H9 (cell line): ENCODE measurements at regions not wholly inside any gene's neighbourhood (a gene's known extent, or its start where the extent isn't known, plus 50 kb on each side); places are given as distances from the start of the nearest gene placed in this dataset.

Experiments
- DNase-seq: peaks from one replicate; pipeline ENCODE4 v3.0.0-alpha.2; 2017
- H2AFZ ChIP-seq: one replicate; pipeline ENCODE4 v1.6.1; 2013; ENCODE audit warnings: mild to moderate bottlenecking, low read length, control low read depth, moderate library complexity
- H2AK5ac ChIP-seq: 2 replicates; pipeline ENCODE4 v1.6.1; 2013; ENCODE audit warnings: low read length, control low read depth, mixed read lengths; ENCODE audit not compliant: insufficient read length
- H2BK120ac ChIP-seq: one replicate; pipeline ENCODE4 v1.6.1; 2013; ENCODE audit warnings: low read depth, mild to moderate bottlenecking, low read length, control low read depth, inconsistent platforms; ENCODE audit not compliant: poor library complexity, severe bottlenecking
- H2BK12ac ChIP-seq: 2 replicates; pipeline ENCODE4 v1.6.1; 2013; ENCODE audit warnings: low read length, control low read depth, mixed read lengths, low read depth; ENCODE audit not compliant: insufficient read length
- H2BK15ac ChIP-seq: 2 replicates; pipeline ENCODE4 v1.6.1; 2013; ENCODE audit warnings: low read depth, low read length, control low read depth
- H2BK20ac ChIP-seq: one replicate; pipeline ENCODE4 v1.6.1; 2013; ENCODE audit warnings: low read depth, mild to moderate bottlenecking, low read length, control low read depth, inconsistent platforms; ENCODE audit not compliant: poor library complexity, severe bottlenecking
- H2BK5ac ChIP-seq: 2 replicates; pipeline ENCODE4 v1.6.1; 2013; ENCODE audit warnings: low read length, control low read depth, mixed read lengths; ENCODE audit not compliant: insufficient read length
- H3K14ac ChIP-seq: 2 replicates; pipeline ENCODE4 v1.6.1; 2013; ENCODE audit warnings: low read length, control low read depth; ENCODE audit not compliant: insufficient read depth
- H3K18ac ChIP-seq: 2 replicates; pipeline ENCODE4 v1.6.1; 2013; ENCODE audit warnings: low read depth, mild to moderate bottlenecking, mixed read lengths, low read length, control low read depth; ENCODE audit not compliant: insufficient read length
- H3K23ac ChIP-seq: 2 replicates; pipeline ENCODE4 v1.6.1; 2013; ENCODE audit warnings: low read length, control low read depth, mixed read lengths, low read depth; ENCODE audit not compliant: insufficient read length
- H3K23me2 ChIP-seq: 2 replicates; pipeline ENCODE4 v1.6.1; 2013; ENCODE audit warnings: low read depth, mild to moderate bottlenecking, mixed read lengths, low read length, control low read depth; ENCODE audit not compliant: insufficient read length, poor library complexity, severe bottlenecking
- H3K27ac ChIP-seq: 2 replicates; pipeline ENCODE4 v1.5.1; 2013; ENCODE audit warnings: low read length, control low read depth, mixed read lengths, low read depth; ENCODE audit not compliant: insufficient read length
- H3K27me3 ChIP-seq: 2 replicates; pipeline ENCODE4 v1.6.1; 2013; ENCODE audit warnings: low read length, control low read depth, inconsistent platforms; ENCODE audit not compliant: insufficient read depth
- H3K4ac ChIP-seq: 2 replicates; pipeline ENCODE4 v1.6.1; 2013; ENCODE audit warnings: low read depth, mild to moderate bottlenecking, control low read depth, inconsistent platforms, low read length, moderate library complexity
- H3K4me1 ChIP-seq: 2 replicates; pipeline ENCODE4 v1.6.1; 2013; ENCODE audit warnings: low read length, control low read depth, inconsistent platforms; ENCODE audit not compliant: insufficient read depth
- H3K4me2 ChIP-seq: 2 replicates; pipeline ENCODE4 v1.6.1; 2013; ENCODE audit warnings: low read length, control low read depth, mixed read lengths; ENCODE audit not compliant: insufficient read length, insufficient read depth
- H3K56ac ChIP-seq: 2 replicates; pipeline ENCODE4 v1.6.1; 2013; ENCODE audit warnings: low read depth, mild to moderate bottlenecking, mixed read lengths, low read length, control low read depth; ENCODE audit not compliant: insufficient read length
- H3K79me1 ChIP-seq: 2 replicates; pipeline ENCODE4 v1.6.1; 2013; ENCODE audit warnings: low read depth, mild to moderate bottlenecking, moderate library complexity, low read length, control low read depth, inconsistent platforms; ENCODE audit not compliant: insufficient read depth, poor library complexity, severe bottlenecking
- H3K79me2 ChIP-seq: 2 replicates; pipeline ENCODE4 v1.6.1; 2013; ENCODE audit warnings: low read length, control low read depth, inconsistent platforms; ENCODE audit not compliant: insufficient read depth
- H3K9ac ChIP-seq: 2 replicates; pipeline ENCODE4 v1.6.1; 2013; ENCODE audit warnings: low read length, control low read depth, mixed read lengths; ENCODE audit not compliant: insufficient read length; ENCODE audit errors: extremely low read depth
- H3K9me3 ChIP-seq: one replicate; pipeline ENCODE4 v1.6.1; 2013; ENCODE audit warnings: low read depth, low read length, inconsistent platforms; ENCODE audit not compliant: control insufficient read depth
- H3T11ph ChIP-seq: one replicate; pipeline ENCODE4 v1.6.1; 2013; ENCODE audit warnings: mild to moderate bottlenecking, low read length, control low read depth, inconsistent platforms
- H4K20me1 ChIP-seq: one replicate; pipeline ENCODE4 v1.6.1; 2013; ENCODE audit not compliant: control insufficient read depth, insufficient read length, insufficient read depth
- H4K5ac ChIP-seq: 2 replicates; pipeline ENCODE4 v1.6.1; 2013; ENCODE audit warnings: low read depth, mild to moderate bottlenecking, mixed read lengths, low read length, control low read depth; ENCODE audit not compliant: insufficient read length
- H4K8ac ChIP-seq: replicated peaks from 2 replicates; pipeline ENCODE4 v1.6.1; 2013; ENCODE audit warnings: low read length, control low read depth, mixed read lengths, low read depth; ENCODE audit not compliant: insufficient read length
- H4K91ac ChIP-seq: 2 replicates; pipeline ENCODE4 v1.6.1; 2013; ENCODE audit warnings: low read depth, mild to moderate bottlenecking, moderate library complexity, mixed read lengths, low read length, control low read depth; ENCODE audit not compliant: insufficient read length
- H3K27ac Mint-ChIP-seq, 3 experiments: 2 replicates in 2 of 3; 3 replicates in 1 of 3; pipeline ENCODE4 v1.8.0; 2020 to 2021; ENCODE audit warnings: mixed read lengths in 3 of 3, mild to moderate bottlenecking in 1 of 3, moderate library complexity in 1 of 3
- H3K27me3 Mint-ChIP-seq: 2 replicates; pipeline ENCODE4 v1.8.0; 2021; ENCODE audit warnings: low read depth, mild to moderate bottlenecking, moderate library complexity, mixed read lengths
- H3K36me3 Mint-ChIP-seq, 3 experiments: 2 replicates in 2 of 3; 3 replicates in 1 of 3; pipeline ENCODE4 v1.8.0; 2020 to 2021; ENCODE audit warnings: low read depth in 3 of 3, mixed read lengths in 3 of 3; ENCODE audit not compliant: insufficient read depth in 1 of 3
- H3K4me1 Mint-ChIP-seq, 2 experiments: 2 replicates each; pipeline ENCODE4 v1.8.0; 2020; ENCODE audit warnings: mixed read lengths in 2 of 2
- H3K4me3 Mint-ChIP-seq, 2 experiments: 2 replicates in 1 of 2; 3 replicates in 1 of 2; pipeline ENCODE4 v1.8.0; 2020 to 2021; ENCODE audit warnings: mild to moderate bottlenecking in 2 of 2, mixed read lengths in 2 of 2, moderate library complexity in 1 of 2
- H3K9me3 Mint-ChIP-seq, 2 experiments: 2 replicates in 1 of 2; 3 replicates in 1 of 2; pipeline ENCODE4 v1.8.0; 2020; ENCODE audit warnings: mild to moderate bottlenecking in 2 of 2, mixed read lengths in 2 of 2, moderate library complexity in 1 of 2
- WGBS: extraction: QIAGEN DNeasy Blood & Tissue Kit; methylation state at CpG from one replicate; pipeline ENCODE4 v1.1.7; 2013; ENCODE audit warnings: missing lambda C conversion rate, low lambda C conversion rate, mixed read lengths; ENCODE audit not compliant: insufficient read length; ENCODE audit errors: extremely low coverage; 5-methylcytosine and 5-hydroxymethylcytosine counted together
- TF ChIP-seq, protein P1 (sequence below): fragments of 200-600 bp; sonication (generic); conservative IDR thresholded peaks from 3 replicates; pipeline ENCODE4 v1.8.0; 2021; ENCODE audit warnings: antibody characterized with exemption, mild to moderate bottlenecking

DNA sequence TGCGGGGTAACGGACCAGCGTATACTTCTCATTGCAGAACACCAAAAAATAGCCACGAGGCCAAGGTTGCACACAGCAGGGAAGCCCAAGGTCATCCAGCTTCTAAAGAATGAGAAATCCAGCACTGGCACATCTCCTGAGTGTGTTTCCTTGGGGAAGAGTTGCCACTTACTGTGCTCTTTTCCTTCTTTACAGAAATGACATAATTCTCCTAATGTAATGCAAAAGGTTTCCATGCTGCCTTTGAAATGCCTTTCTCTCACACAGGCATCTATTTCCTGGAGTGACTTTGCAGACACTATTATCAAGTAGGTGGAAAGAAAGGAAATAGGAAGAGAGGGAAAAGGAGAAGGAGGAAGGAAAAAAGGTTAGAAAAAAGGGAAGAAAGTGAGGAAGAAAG lies 862.1 kb upstream of the CELF4 start:
- no peak for DNase-seq
- H2AFZ ChIP-seq = no peak overlapping the region
- Mint-ChIP-seq H3K36me3 (0 out of 7 replicates have a peak, but pooled peaks cover 0 to 2% (median 0%) of the 10 kb centered on the region in 3 experiments), H3K4me3 (no peak overlapping the region), H3K27me3 (no peaks in the 10 kb centered on the region), H3K9me3 (no peaks in the 10 kb centered on the region), H3K27ac (no peak overlapping the region; a peak in 1 of 7 replicates), H3K4me1 (peaks cover 11 to 22% of the 10 kb centered on the region in 2 experiments)
- no peak overlapping the region for H2BK12ac ChIP-seq
- H3K27ac ChIP-seq = no peak overlapping the region
- H3K14ac ChIP-seq = no peak overlapping the region
- no peak overlapping the region for H3K23ac ChIP-seq
- no peaks in the 10 kb centered on the region for H3K79me1 ChIP-seq
- H2BK120ac ChIP-seq = no peak overlapping the region
- H4K5ac ChIP-seq = no peak overlapping the region
- no peak overlapping the region for H2BK15ac ChIP-seq
- no peak overlapping the region for H4K8ac ChIP-seq
- no peak overlapping the region for H2AK5ac ChIP-seq
- H4K91ac ChIP-seq = no peak overlapping the region
- no peaks in the 10 kb centered on the region for H3K27me3 ChIP-seq
- no peaks in the 10 kb centered on the region for H3K23me2 ChIP-seq
- TF ChIP-seq, protein P1, sequence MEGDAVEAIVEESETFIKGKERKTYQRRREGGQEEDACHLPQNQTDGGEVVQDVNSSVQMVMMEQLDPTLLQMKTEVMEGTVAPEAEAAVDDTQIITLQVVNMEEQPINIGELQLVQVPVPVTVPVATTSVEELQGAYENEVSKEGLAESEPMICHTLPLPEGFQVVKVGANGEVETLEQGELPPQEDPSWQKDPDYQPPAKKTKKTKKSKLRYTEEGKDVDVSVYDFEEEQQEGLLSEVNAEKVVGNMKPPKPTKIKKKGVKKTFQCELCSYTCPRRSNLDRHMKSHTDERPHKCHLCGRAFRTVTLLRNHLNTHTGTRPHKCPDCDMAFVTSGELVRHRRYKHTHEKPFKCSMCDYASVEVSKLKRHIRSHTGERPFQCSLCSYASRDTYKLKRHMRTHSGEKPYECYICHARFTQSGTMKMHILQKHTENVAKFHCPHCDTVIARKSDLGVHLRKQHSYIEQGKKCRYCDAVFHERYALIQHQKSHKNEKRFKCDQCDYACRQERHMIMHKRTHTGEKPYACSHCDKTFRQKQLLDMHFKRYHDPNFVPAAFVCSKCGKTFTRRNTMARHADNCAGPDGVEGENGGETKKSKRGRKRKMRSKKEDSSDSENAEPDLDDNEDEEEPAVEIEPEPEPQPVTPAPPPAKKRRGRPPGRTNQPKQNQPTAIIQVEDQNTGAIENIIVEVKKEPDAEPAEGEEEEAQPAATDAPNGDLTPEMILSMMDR = no peak
- H3T11ph ChIP-seq = no peak overlapping the region
- H3K4me1 ChIP-seq = 0 out of 2 replicates have a peak, but pooled peaks cover 3% of the 10 kb centered on the region
- H3K4me2 ChIP-seq = no peak overlapping the region
- H3K9ac ChIP-seq = no peak overlapping the region
- H3K9me3 ChIP-seq = no peaks in the 10 kb centered on the region
- H3K18ac ChIP-seq = no peak overlapping the region
- H3K79me2 ChIP-seq = no peaks in the 10 kb centered on the region
- no peaks in the 10 kb centered on the region for H4K20me1 ChIP-seq
- H3K4ac ChIP-seq = no peak overlapping the region
- no peak overlapping the region for H2BK5ac ChIP-seq
- H3K56ac ChIP-seq = no peak overlapping the region
- H2BK20ac ChIP-seq = no peak overlapping the region
- no CpG with 5 or more reads among the region's 4 CpGs for WGBS
